ENCODE measurements at regions not wholly inside any gene's neighbourhood (a gene's known extent, or its start where the extent isn't known, plus 50 kb on each side); places are given as distances from the start of the nearest gene placed in this dataset.
"Not testable (repeated sequence)": the region's sequence is repeated elsewhere in the genome, so short reads cannot be mapped to it uniquely, and the experiment has no call there.

- not testable (repeated sequence) for TF ChIP-seq EZH2phosphoT487 (IDR thresholded peaks at IDR 0.05; ENCODE audit: borderline replicate concordance, low read length)
- TF ChIP-seq, protein P1, sequence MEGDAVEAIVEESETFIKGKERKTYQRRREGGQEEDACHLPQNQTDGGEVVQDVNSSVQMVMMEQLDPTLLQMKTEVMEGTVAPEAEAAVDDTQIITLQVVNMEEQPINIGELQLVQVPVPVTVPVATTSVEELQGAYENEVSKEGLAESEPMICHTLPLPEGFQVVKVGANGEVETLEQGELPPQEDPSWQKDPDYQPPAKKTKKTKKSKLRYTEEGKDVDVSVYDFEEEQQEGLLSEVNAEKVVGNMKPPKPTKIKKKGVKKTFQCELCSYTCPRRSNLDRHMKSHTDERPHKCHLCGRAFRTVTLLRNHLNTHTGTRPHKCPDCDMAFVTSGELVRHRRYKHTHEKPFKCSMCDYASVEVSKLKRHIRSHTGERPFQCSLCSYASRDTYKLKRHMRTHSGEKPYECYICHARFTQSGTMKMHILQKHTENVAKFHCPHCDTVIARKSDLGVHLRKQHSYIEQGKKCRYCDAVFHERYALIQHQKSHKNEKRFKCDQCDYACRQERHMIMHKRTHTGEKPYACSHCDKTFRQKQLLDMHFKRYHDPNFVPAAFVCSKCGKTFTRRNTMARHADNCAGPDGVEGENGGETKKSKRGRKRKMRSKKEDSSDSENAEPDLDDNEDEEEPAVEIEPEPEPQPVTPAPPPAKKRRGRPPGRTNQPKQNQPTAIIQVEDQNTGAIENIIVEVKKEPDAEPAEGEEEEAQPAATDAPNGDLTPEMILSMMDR (IDR thresholded peaks at IDR 0.05; ENCODE audit: low read depth, low read length, poor library complexity, severe bottlenecking), result not testable (repeated sequence)
These were observed 53.9 kb upstream of the FCGR1A start for GRCh38 chr1:149728598-149728997.

Data from DOHH2 (cell line).